ENCODE measurements at regions not wholly inside any gene's neighbourhood (a gene's known extent, or its start where the extent isn't known, plus 50 kb on each side); places are given as distances from the start of the nearest gene placed in this dataset.

DNA sequence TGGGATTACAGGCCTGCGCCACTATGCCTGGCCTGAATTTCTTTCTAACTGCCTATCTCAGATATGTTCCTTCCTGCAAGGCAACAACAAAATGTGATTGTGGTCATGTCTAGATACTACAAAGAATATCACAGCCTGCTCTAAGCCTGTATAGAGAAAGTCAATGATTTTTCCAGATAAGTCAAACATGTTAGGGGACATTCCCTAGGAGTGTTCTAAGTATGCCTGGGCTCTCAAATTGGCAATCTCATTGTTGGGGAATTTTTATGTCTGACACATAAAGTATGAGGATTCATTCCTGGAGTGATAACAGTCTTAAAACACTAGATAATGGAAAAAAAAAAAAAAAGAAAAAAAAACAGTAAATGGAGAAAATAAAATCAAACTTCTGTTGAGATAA lies 406.1 kb downstream of the GATA3 start:
- TF ChIP-seq, protein P1, sequence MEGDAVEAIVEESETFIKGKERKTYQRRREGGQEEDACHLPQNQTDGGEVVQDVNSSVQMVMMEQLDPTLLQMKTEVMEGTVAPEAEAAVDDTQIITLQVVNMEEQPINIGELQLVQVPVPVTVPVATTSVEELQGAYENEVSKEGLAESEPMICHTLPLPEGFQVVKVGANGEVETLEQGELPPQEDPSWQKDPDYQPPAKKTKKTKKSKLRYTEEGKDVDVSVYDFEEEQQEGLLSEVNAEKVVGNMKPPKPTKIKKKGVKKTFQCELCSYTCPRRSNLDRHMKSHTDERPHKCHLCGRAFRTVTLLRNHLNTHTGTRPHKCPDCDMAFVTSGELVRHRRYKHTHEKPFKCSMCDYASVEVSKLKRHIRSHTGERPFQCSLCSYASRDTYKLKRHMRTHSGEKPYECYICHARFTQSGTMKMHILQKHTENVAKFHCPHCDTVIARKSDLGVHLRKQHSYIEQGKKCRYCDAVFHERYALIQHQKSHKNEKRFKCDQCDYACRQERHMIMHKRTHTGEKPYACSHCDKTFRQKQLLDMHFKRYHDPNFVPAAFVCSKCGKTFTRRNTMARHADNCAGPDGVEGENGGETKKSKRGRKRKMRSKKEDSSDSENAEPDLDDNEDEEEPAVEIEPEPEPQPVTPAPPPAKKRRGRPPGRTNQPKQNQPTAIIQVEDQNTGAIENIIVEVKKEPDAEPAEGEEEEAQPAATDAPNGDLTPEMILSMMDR (IDR thresholded peaks at IDR 0.05) = no peak
- TF ChIP-seq EZH2phosphoT487 (IDR thresholded peaks at IDR 0.05) (no peak), EZH2 (IDR thresholded peaks at IDR 0.05) (no peak)

Measured in neural progenitor cell (in vitro differentiated cells).